ENCODE measurements at regions not wholly inside any gene's neighbourhood (a gene's known extent, or its start where the extent isn't known, plus 50 kb on each side); places are given as distances from the start of the nearest gene placed in this dataset.

GRCh38 chr3:113065336-113065735, 74.6 kb downstream of the GTPBP8 start:
- Mint-ChIP-seq H3K4me3 (ENCODE audit: low read depth) (no peak overlapping the region), H3K36me3 (ENCODE audit: insufficient read depth) (peaks cover 11% of the 10 kb centered on the region), H3K27ac (no peak overlapping the region), H3K4me1 (ENCODE audit: low read depth) (peaks cover 4% of the 10 kb centered on the region), H3K27me3 (no peaks in the 10 kb centered on the region), H3K9me3 (ENCODE audit: low read depth) (peaks cover 14% of the 10 kb centered on the region)
- TF ChIP-seq CTCF (IDR thresholded peaks at IDR 0.05; ENCODE audit: unreplicated experiment) = no peak
- no peak for DNase-seq (ENCODE audit: low spot score, unreplicated experiment)

- Mint-ChIP-seq H3K4me1 (ENCODE audit: low read depth) (peaks cover 4% of the 10 kb centered on the region), H3K9me3 (ENCODE audit: low read depth) (peaks cover 17% of the 10 kb centered on the region), H3K4me3 (ENCODE audit: low read depth) (no peak overlapping the region), H3K36me3 (ENCODE audit: insufficient read depth) (peaks cover 11% of the 10 kb centered on the region), H3K27me3 (no peaks in the 10 kb centered on the region), H3K27ac (no peak overlapping the region)
- no peak for DNase-seq (ENCODE audit: low spot score, unreplicated experiment)
- TF ChIP-seq CTCF (IDR thresholded peaks at IDR 0.05; ENCODE audit: unreplicated experiment) = no peak
Measured at GRCh38 chr3:113070072-113070640, 79.4 kb downstream of the GTPBP8 start.

- no peak for TF ChIP-seq CTCF (IDR thresholded peaks at IDR 0.05; ENCODE audit: unreplicated experiment)
- H3K4me3 Mint-ChIP-seq (ENCODE audit: low read depth) = no peak overlapping the region
- H3K9me3 Mint-ChIP-seq (ENCODE audit: low read depth) = peaks cover 17% of the 10 kb centered on the region
- H3K4me1 Mint-ChIP-seq (ENCODE audit: low read depth) = peaks cover 4% of the 10 kb centered on the region
- DNase-seq (ENCODE audit: low spot score, unreplicated experiment) = no peak
- peaks cover 10% of the 10 kb centered on the region for H3K36me3 Mint-ChIP-seq (ENCODE audit: insufficient read depth)
- H3K27ac Mint-ChIP-seq = no peak overlapping the region
- no peaks in the 10 kb centered on the region for H3K27me3 Mint-ChIP-seq
Measured at GRCh38 chr3:113070681-113071113, 79.9 kb downstream of the GTPBP8 start.

GRCh38 chr3:113075588-113075987, 84.8 kb downstream of the GTPBP8 start:
- H3K27me3 Mint-ChIP-seq = no peaks in the 10 kb centered on the region
- H3K9me3 Mint-ChIP-seq (ENCODE audit: low read depth) = peaks cover 3% of the 10 kb centered on the region
- no peak for DNase-seq (ENCODE audit: low spot score, unreplicated experiment)
- peaks cover 9% of the 10 kb centered on the region for H3K4me1 Mint-ChIP-seq (ENCODE audit: low read depth)
- H3K27ac Mint-ChIP-seq = no peak overlapping the region
- H3K36me3 Mint-ChIP-seq (ENCODE audit: insufficient read depth) = peaks cover 2% of the 10 kb centered on the region
- TF ChIP-seq CTCF (IDR thresholded peaks at IDR 0.05; ENCODE audit: unreplicated experiment) = no peak
- H3K4me3 Mint-ChIP-seq (ENCODE audit: low read depth) = no peak overlapping the region

- Mint-ChIP-seq H3K36me3 (ENCODE audit: insufficient read depth) (no peaks in the 10 kb centered on the region), H3K27ac (no peak overlapping the region), H3K9me3 (ENCODE audit: low read depth) (no peaks in the 10 kb centered on the region), H3K4me1 (ENCODE audit: low read depth) (peaks cover 9% of the 10 kb centered on the region), H3K27me3 (no peaks in the 10 kb centered on the region), H3K4me3 (ENCODE audit: low read depth) (no peak overlapping the region)
- no peak for TF ChIP-seq CTCF (IDR thresholded peaks at IDR 0.05; ENCODE audit: unreplicated experiment)
- DNase-seq (ENCODE audit: low spot score, unreplicated experiment) = no peak
Measured at GRCh38 chr3:113079218-113079961, 88.6 kb downstream of the GTPBP8 start.
